PC-9 (cell line): ENCODE measurements at regions not wholly inside any gene's neighbourhood (a gene's known extent, or its start where the extent isn't known, plus 50 kb on each side); places are given as distances from the start of the nearest gene placed in this dataset.

Experiments used
- BruUV-seq: library from RNA; stranded (reverse); fragments of 400-500 nt; replicated peaks from 2 replicates; lab custom pipeline; 2021; lab: Mats Ljungman, UMichigan
- CTCF ChIA-PET: fragments of 300-600 bp; sonication (Branson Sonifier 250); formaldehyde crosslinking; loops from one replicate; lab custom pipeline; 2022; ENCODE audit warnings: antibody characterized with exemption; lab: Charles Lee
- POLR2A ChIA-PET: fragments of 300-600 bp; sonication (Branson Sonifier 250); formaldehyde crosslinking; loops from one replicate; lab custom pipeline; 2022; ENCODE audit warnings: antibody characterized with exemption; ENCODE audit not compliant: unreplicated experiment; lab: Charles Lee
- DNase-seq, 2 experiments: peaks; one replicate each; pipeline versions ENCODE4 v3.0.0 to v3.0.0-alpha.2; 2015 to 2022; ENCODE audit warnings: mixed read lengths in 1 of 2
- H2AFZ ChIP-seq: fragments of 200-600 bp; sonication (generic); 2 replicates; pipeline ENCODE4 v1.8.1; 2017; ENCODE audit warnings: antibody characterized with exemption
- H3F3A ChIP-seq: fragments of 200-600 bp; sonication (generic); 2 replicates; pipeline ENCODE4 v1.8.1; 2017; ENCODE audit warnings: antibody characterized with exemption, mild to moderate bottlenecking, low read depth; ENCODE audit not compliant: insufficient read depth
- H3K27ac ChIP-seq: fragments of 200-600 bp; sonication (generic); 2 replicates; pipeline ENCODE4 v1.6.1; 2016; ENCODE audit warnings: mixed run types
- H3K27me3 ChIP-seq: fragments of 200-600 bp; sonication (generic); 2 replicates; pipeline ENCODE4 v1.6.1; 2016; ENCODE audit warnings: low read depth, mixed run types; ENCODE audit not compliant: insufficient read depth
- H3K36me3 ChIP-seq: fragments of 200-600 bp; sonication (generic); 2 replicates; pipeline ENCODE4 v1.6.1; 2016; ENCODE audit warnings: low read depth, mixed run types
- H3K4me1 ChIP-seq: fragments of 200-600 bp; sonication (generic); replicated peaks from 2 replicates; pipeline ENCODE4 v1.6.1; 2016; ENCODE audit warnings: mixed run types; ENCODE audit not compliant: insufficient read depth
- H3K4me2 ChIP-seq: fragments of 200-600 bp; sonication (generic); 2 replicates; pipeline ENCODE4 v1.6.1; 2017; ENCODE audit warnings: mixed run types
- H3K4me3 ChIP-seq: fragments of 200-600 bp; sonication (generic); 2 replicates; pipeline ENCODE4 v1.6.1; 2016; ENCODE audit warnings: mixed run types
- H3K79me2 ChIP-seq: fragments of 200-600 bp; sonication (generic); 2 replicates; pipeline ENCODE4 v1.6.1; 2017; ENCODE audit warnings: low read depth, mixed run types
- H3K9me2 ChIP-seq: fragments of 200-600 bp; sonication (generic); 2 replicates; pipeline ENCODE4 v1.8.1; 2017; ENCODE audit warnings: mild to moderate bottlenecking; ENCODE audit not compliant: insufficient read depth
- H3K9me3 ChIP-seq: fragments of 200-600 bp; sonication (generic); 2 replicates; pipeline ENCODE4 v1.8.1; 2016; ENCODE audit warnings: low read depth; ENCODE audit not compliant: insufficient read depth
- H4K20me1 ChIP-seq: fragments of 200-600 bp; sonication (generic); 2 replicates; pipeline ENCODE4 v1.8.1; 2017; ENCODE audit not compliant: insufficient read depth
- EZH2 ChIP-seq: fragments of 200-600 bp; sonication (generic); IDR thresholded peaks from 2 replicates; pipeline ENCODE4 v1.8.0; 2017; ENCODE audit warnings: antibody characterized with exemption, low read depth
- intact Hi-C: fragments of 100-400 bp; cut with micrococcal nuclease; formaldehyde crosslinking; loops from one replicate; pipeline ENCODE4 v1.10.0; 2022; ENCODE audit not compliant: unreplicated experiment
- TF ChIP-seq, protein P1 (sequence below): fragments of 200-600 bp; sonication (generic); conservative IDR thresholded peaks from 2 replicates; pipeline ENCODE4 v1.6.1; 2017; ENCODE audit warnings: mixed run types, antibody characterized with exemption, mild to moderate bottlenecking, moderate library complexity

DNA sequence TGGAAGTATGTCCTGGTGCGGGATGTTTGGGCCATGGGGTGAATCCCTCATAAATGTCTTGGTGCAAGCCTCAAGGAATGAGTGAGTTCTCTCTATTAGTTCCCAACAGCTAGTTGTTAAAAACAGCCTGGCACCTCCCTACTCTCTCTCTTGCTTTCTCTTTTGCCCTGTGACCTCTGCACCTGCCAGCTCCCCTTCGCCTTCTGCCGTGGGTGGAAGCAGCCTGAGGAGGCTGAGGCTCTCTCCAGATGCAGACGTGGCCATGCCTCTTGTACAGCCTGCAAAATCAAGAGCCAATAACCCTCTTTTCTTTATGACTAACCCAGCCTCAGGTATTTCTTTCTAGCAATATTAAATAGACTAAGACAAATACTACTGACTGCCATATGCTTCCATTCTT, 210.3 kb downstream of the POM121L12 start:
- DNase-seq, result no peak
- Histone ChIP-seq H2AFZ (no peak overlapping the region), H3K4me1 (no peaks in the 10 kb centered on the region), H4K20me1 (no peaks in the 10 kb centered on the region), H3K27ac (no peak overlapping the region), H3K79me2 (no peaks in the 10 kb centered on the region), H3K9me2 (no peaks in the 10 kb centered on the region), H3K9me3 (no peaks in the 10 kb centered on the region), H3K4me3 (no peak overlapping the region), H3K27me3 (peaks cover 5% of the 10 kb centered on the region; the same call in 1 of the 2 replicates), H3K4me2 (no peak overlapping the region), H3F3A (no peaks in the 10 kb centered on the region), H3K36me3 (no peaks in the 10 kb centered on the region)
- ChIA-PET CTCF (no interaction called here), POLR2A (no interaction called here)
- TF ChIP-seq, protein P1, sequence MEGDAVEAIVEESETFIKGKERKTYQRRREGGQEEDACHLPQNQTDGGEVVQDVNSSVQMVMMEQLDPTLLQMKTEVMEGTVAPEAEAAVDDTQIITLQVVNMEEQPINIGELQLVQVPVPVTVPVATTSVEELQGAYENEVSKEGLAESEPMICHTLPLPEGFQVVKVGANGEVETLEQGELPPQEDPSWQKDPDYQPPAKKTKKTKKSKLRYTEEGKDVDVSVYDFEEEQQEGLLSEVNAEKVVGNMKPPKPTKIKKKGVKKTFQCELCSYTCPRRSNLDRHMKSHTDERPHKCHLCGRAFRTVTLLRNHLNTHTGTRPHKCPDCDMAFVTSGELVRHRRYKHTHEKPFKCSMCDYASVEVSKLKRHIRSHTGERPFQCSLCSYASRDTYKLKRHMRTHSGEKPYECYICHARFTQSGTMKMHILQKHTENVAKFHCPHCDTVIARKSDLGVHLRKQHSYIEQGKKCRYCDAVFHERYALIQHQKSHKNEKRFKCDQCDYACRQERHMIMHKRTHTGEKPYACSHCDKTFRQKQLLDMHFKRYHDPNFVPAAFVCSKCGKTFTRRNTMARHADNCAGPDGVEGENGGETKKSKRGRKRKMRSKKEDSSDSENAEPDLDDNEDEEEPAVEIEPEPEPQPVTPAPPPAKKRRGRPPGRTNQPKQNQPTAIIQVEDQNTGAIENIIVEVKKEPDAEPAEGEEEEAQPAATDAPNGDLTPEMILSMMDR, result no peak
- TF ChIP-seq EZH2, result no peak
- intact Hi-C loops, result no loop called here
- BruUV-seq, result no TSS peak

DNA sequence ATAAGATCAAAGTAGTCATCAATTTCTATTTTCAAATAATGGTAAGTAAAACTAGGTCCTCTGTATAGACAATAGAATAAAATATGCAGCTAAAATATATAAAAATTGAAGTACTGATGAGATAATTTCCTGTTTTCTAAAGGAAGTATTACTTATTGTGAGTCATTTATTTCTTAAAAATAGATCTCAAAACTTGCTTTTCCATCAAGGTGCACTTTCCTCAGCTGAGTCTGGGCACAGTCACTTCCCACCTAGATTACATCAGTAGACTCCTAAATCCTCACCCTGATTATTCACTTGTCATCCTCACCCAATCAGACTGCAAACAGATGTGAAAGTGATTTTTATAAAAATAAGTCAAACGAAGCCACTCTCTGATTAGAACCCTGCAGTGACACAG, 211.5 kb downstream of the POM121L12 start:
- H3K36me3 ChIP-seq, result no peaks in the 10 kb centered on the region
- H3K4me1 ChIP-seq, result no peaks in the 10 kb centered on the region
- H3K9me2 ChIP-seq, result no peaks in the 10 kb centered on the region
- H3K27ac ChIP-seq, result no peak overlapping the region
- POLR2A ChIA-PET, result no interaction called here
- intact Hi-C loops, result no loop called here
- peaks cover 5% of the 10 kb centered on the region; the same call in 1 of the 2 replicates for H3K27me3 ChIP-seq
- no peaks in the 10 kb centered on the region for H4K20me1 ChIP-seq
- no peak overlapping the region for H3K4me3 ChIP-seq
- no TSS peak for BruUV-seq
- no peaks in the 10 kb centered on the region for H3F3A ChIP-seq
- no peak for DNase-seq
- H3K4me2 ChIP-seq, result no peak overlapping the region
- H2AFZ ChIP-seq, result no peak overlapping the region
- CTCF ChIA-PET, result no interaction called here
- no peaks in the 10 kb centered on the region for H3K79me2 ChIP-seq
- H3K9me3 ChIP-seq, result no peaks in the 10 kb centered on the region
- TF ChIP-seq, protein P1, result no peak
- TF ChIP-seq EZH2, result no peak

DNA sequence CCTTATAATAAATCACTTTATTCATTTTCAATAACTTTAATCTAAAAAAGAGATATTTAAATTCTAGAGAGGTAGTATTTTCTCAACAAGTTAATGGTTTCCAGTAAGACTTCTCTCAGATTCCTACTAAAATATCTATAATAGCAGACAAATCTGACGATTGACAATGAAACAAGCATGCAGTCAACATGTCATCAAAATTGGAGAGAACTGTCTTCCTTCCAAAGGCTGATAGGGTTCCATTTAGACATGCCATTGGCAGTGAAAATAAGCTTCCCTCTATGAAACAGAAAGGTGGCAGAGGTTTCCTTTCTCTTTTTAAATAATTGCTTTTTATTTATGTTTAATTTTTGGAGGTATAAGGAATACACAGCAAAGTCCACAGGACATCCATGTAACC, 217.1 kb downstream of the POM121L12 start:
- Histone ChIP-seq H2AFZ (no peak overlapping the region), H3F3A (no peaks in the 10 kb centered on the region), H3K9me3 (no peaks in the 10 kb centered on the region), H3K4me2 (no peak overlapping the region), H3K4me1 (no peaks in the 10 kb centered on the region), H3K36me3 (no peaks in the 10 kb centered on the region), H3K27me3 (peaks cover 3% of the 10 kb centered on the region; the same call in 1 of the 2 replicates), H3K4me3 (no peak overlapping the region), H3K9me2 (0 out of 2 replicates have a peak, but pooled peaks cover 4% of the 10 kb centered on the region), H3K79me2 (no peaks in the 10 kb centered on the region), H3K27ac (no peak overlapping the region), H4K20me1 (no peaks in the 10 kb centered on the region)
- no TSS peak for BruUV-seq
- intact Hi-C loops, result no loop called here
- no peak for TF ChIP-seq EZH2
- TF ChIP-seq, protein P1, result no peak
- ChIA-PET CTCF (no interaction called here), POLR2A (no interaction called here)
- DNase-seq, result peak in 1 of 2 experiments; percentile 31
